ENCODE measurements at regions not wholly inside any gene's neighbourhood (a gene's known extent, or its start where the extent isn't known, plus 50 kb on each side); places are given as distances from the start of the nearest gene placed in this dataset.

- Mint-ChIP-seq H3K36me3 (no peaks in the 10 kb centered on the region), H3K4me1 (no peaks in the 10 kb centered on the region), H3K27me3 (ENCODE audit: low read depth) (no peaks in the 10 kb centered on the region), H3K9me3 (no peaks in the 10 kb centered on the region), H3K4me3 (no peak overlapping the region), H3K27ac (no peak overlapping the region)
- TF ChIP-seq CTCF (IDR thresholded peaks at IDR 0.05; ENCODE audit: unreplicated experiment): no peak
- no peak for DNase-seq (ENCODE audit: low spot score in 2 of 2, unreplicated experiment in 2 of 2)
These were observed 175.6 kb upstream of the FANCL start for GRCh38 chr2:58416696-58417095.

GRCh38 chr2:58414506-58414905, 173.4 kb upstream of the FANCL start:
- Mint-ChIP-seq H3K27ac (no peak overlapping the region), H3K9me3 (no peaks in the 10 kb centered on the region), H3K27me3 (ENCODE audit: low read depth) (no peaks in the 10 kb centered on the region), H3K4me3 (no peak overlapping the region), H3K36me3 (no peaks in the 10 kb centered on the region), H3K4me1 (no peaks in the 10 kb centered on the region)
- no peak for DNase-seq (ENCODE audit: low spot score in 2 of 2, unreplicated experiment in 2 of 2)
- TF ChIP-seq CTCF (IDR thresholded peaks at IDR 0.05; ENCODE audit: unreplicated experiment): no peak

- no peak for DNase-seq (ENCODE audit: low spot score in 2 of 2, unreplicated experiment in 2 of 2)
- Mint-ChIP-seq H3K4me1 (no peaks in the 10 kb centered on the region), H3K27me3 (ENCODE audit: low read depth) (no peaks in the 10 kb centered on the region), H3K4me3 (no peak overlapping the region), H3K36me3 (no peaks in the 10 kb centered on the region), H3K27ac (no peak overlapping the region), H3K9me3 (no peaks in the 10 kb centered on the region)
- no peak for TF ChIP-seq CTCF (IDR thresholded peaks at IDR 0.05; ENCODE audit: unreplicated experiment)
These were observed 169.4 kb upstream of the FANCL start for GRCh38 chr2:58410549-58410948.

- peaks cover 4% of the 10 kb centered on the region for H3K4me1 Mint-ChIP-seq
- no peak overlapping the region for H3K27ac Mint-ChIP-seq
- no peaks in the 10 kb centered on the region for H3K27me3 Mint-ChIP-seq (ENCODE audit: low read depth)
- TF ChIP-seq CTCF (IDR thresholded peaks at IDR 0.05; ENCODE audit: unreplicated experiment): no peak
- DNase-seq (ENCODE audit: low spot score in 2 of 2, unreplicated experiment in 2 of 2): no peak
- H3K4me3 Mint-ChIP-seq: no peak overlapping the region
- H3K36me3 Mint-ChIP-seq: no peaks in the 10 kb centered on the region
- H3K9me3 Mint-ChIP-seq: no peaks in the 10 kb centered on the region
These were observed 166.4 kb upstream of the FANCL start for GRCh38 chr2:58407487-58407886.

GRCh38 chr2:58405341-58405740, 164.2 kb upstream of the FANCL start:
- TF ChIP-seq CTCF (IDR thresholded peaks at IDR 0.05; ENCODE audit: unreplicated experiment): no peak
- no peak overlapping the region for H3K4me3 Mint-ChIP-seq

GRCh38 chr2:58401936-58402335, 160.8 kb upstream of the FANCL start:
- H3K27me3 Mint-ChIP-seq (ENCODE audit: low read depth): no peaks in the 10 kb centered on the region
- no peak for TF ChIP-seq CTCF (IDR thresholded peaks at IDR 0.05; ENCODE audit: unreplicated experiment)
- H3K4me3 Mint-ChIP-seq: no peak overlapping the region
- H3K4me1 Mint-ChIP-seq: peaks cover 4% of the 10 kb centered on the region
- no peaks in the 10 kb centered on the region for H3K36me3 Mint-ChIP-seq
- no peak for DNase-seq (ENCODE audit: low spot score in 2 of 2, unreplicated experiment in 2 of 2)
- peaks cover 13% of the 10 kb centered on the region for H3K9me3 Mint-ChIP-seq
- no peak overlapping the region for H3K27ac Mint-ChIP-seq

More at GRCh38 chr2:58405341-58405740, 164.2 kb upstream of the FANCL start:
- H3K36me3 Mint-ChIP-seq: no peaks in the 10 kb centered on the region
- H3K9me3 Mint-ChIP-seq: peaks cover 5% of the 10 kb centered on the region
- peaks cover 4% of the 10 kb centered on the region for H3K4me1 Mint-ChIP-seq
- H3K27ac Mint-ChIP-seq: no peak overlapping the region
- H3K27me3 Mint-ChIP-seq (ENCODE audit: low read depth): no peaks in the 10 kb centered on the region
- DNase-seq (ENCODE audit: low spot score in 2 of 2, unreplicated experiment in 2 of 2): no peak

Measured in mesothelial cell of epicardium (in vitro differentiated cells).